IMR-90 (cell line): ENCODE measurements at regions not wholly inside any gene's neighbourhood (a gene's known extent, or its start where the extent isn't known, plus 50 kb on each side); places are given as distances from the start of the nearest gene placed in this dataset.

ENCODE experiments used
- ATAC-seq: fragments of 200-7000 bp; cut with Tn5 transposase; 2 replicates; pipeline ENCODE4 v1.9.1; 2020; ENCODE audit warnings: low read depth, mild to moderate bottlenecking, moderate library complexity
- BruUV-seq: library from RNA; stranded (reverse); fragments of 400-500 nt; replicated peaks from 2 replicates; lab custom pipeline; 2021; lab: Mats Ljungman, UMichigan
- CTCF ChIA-PET: fragments of 300-600 bp; formaldehyde crosslinking; extraction: SDS; loops from one replicate; lab custom pipeline; 2021; ENCODE audit warnings: antibody characterized with exemption; lab: Yijun Ruan, JAX
- POLR2A ChIA-PET: fragments of 300-600 bp; sonication (Branson Sonifier 250); formaldehyde crosslinking; loops from one replicate; lab custom pipeline; 2022; ENCODE audit warnings: antibody characterized with exemption; ENCODE audit not compliant: unreplicated experiment; lab: Charles Lee
- DNase-seq: peaks from one replicate; pipeline ENCODE4 v3.0.0; 2013
- H2AFZ ChIP-seq: replicated peaks from 2 replicates; pipeline ENCODE3; 2013; ENCODE audit warnings: low read length, mild to moderate bottlenecking; ENCODE audit not compliant: poor library complexity
- H2AK5ac ChIP-seq: 2 replicates; pipeline ENCODE4 v1.6.1; 2013; ENCODE audit warnings: low read depth, low read length, inconsistent platforms
- H2AK9ac ChIP-seq: replicated peaks from 2 replicates; pipeline ENCODE3; 2013; ENCODE audit warnings: mild to moderate bottlenecking, low read depth, low read length, moderate library complexity; ENCODE audit not compliant: poor library complexity
- H2BK120ac ChIP-seq: 2 replicates; pipeline ENCODE4 v1.6.1; 2013; ENCODE audit warnings: low read depth, low read length, inconsistent platforms
- H2BK15ac ChIP-seq: 3 replicates; pipeline ENCODE4 v1.6.1; 2013; ENCODE audit warnings: low read depth, low read length, inconsistent platforms
- H2BK20ac ChIP-seq: 2 replicates; pipeline ENCODE4 v1.6.1; 2013; ENCODE audit warnings: low read depth, mild to moderate bottlenecking, inconsistent platforms, low read length, moderate library complexity
- H2BK5ac ChIP-seq: 2 replicates; pipeline ENCODE4 v1.6.1; 2013; ENCODE audit warnings: mild to moderate bottlenecking, low read depth, low read length, inconsistent platforms; ENCODE audit not compliant: poor library complexity, severe bottlenecking
- H3K14ac ChIP-seq: replicated peaks from 2 replicates; pipeline ENCODE4 v1.6.1; 2013; ENCODE audit warnings: low read depth, low read length, inconsistent platforms
- H3K18ac ChIP-seq: 2 replicates; pipeline ENCODE4 v1.6.1; 2013; ENCODE audit warnings: low read depth, low read length, control low read depth
- H3K23ac ChIP-seq: 2 replicates; pipeline ENCODE4 v1.6.1; 2013; ENCODE audit warnings: low read depth, low read length, inconsistent platforms
- H3K27ac ChIP-seq: 2 replicates; pipeline ENCODE4 v1.5.1; 2013; ENCODE audit warnings: mild to moderate bottlenecking, control low read depth, low read length; ENCODE audit not compliant: insufficient read depth
- H3K27me3 ChIP-seq: 2 replicates; pipeline ENCODE4 v1.6.1; 2013; ENCODE audit warnings: low read length; ENCODE audit not compliant: control insufficient read depth, insufficient read depth
- H3K36me3 ChIP-seq: 2 replicates; pipeline ENCODE4 v1.6.1; 2013; ENCODE audit warnings: low read length, mixed read lengths; ENCODE audit not compliant: control insufficient read depth, insufficient read depth
- H3K4ac ChIP-seq: 2 replicates; pipeline ENCODE4 v1.6.1; 2013; ENCODE audit warnings: low read depth, low read length, inconsistent platforms
- H3K4me1 ChIP-seq: 2 replicates; pipeline ENCODE4 v1.6.1; 2013; ENCODE audit warnings: low read length, mixed read lengths; ENCODE audit not compliant: control insufficient read depth, insufficient read depth
- H3K4me2 ChIP-seq: 2 replicates; pipeline ENCODE4 v1.6.1; 2013; ENCODE audit warnings: low read depth, mild to moderate bottlenecking, control low read depth, low read length, moderate library complexity
- H3K4me3 ChIP-seq: 2 replicates; pipeline ENCODE4 v1.5.1; 2013; ENCODE audit warnings: low read depth, mild to moderate bottlenecking, control low read depth, low read length, moderate library complexity; ENCODE audit not compliant: insufficient read depth
- H3K56ac ChIP-seq: 2 replicates; pipeline ENCODE4 v1.6.1; 2013; ENCODE audit warnings: low read length, inconsistent platforms; ENCODE audit not compliant: insufficient read depth; ENCODE audit errors: extremely low read depth
- H3K79me1 ChIP-seq, 2 experiments: 2 replicates each; pipeline ENCODE4 v1.6.1; 2013; ENCODE audit warnings: low read length in 2 of 2, inconsistent platforms in 1 of 2, low read depth in 1 of 2
- H3K9ac ChIP-seq: 2 replicates; pipeline ENCODE4 v1.6.1; 2013; ENCODE audit warnings: low read depth, low read length, control low read depth
- H3K9me1 ChIP-seq: 2 replicates; pipeline ENCODE4 v1.6.1; 2013; ENCODE audit warnings: low read length, inconsistent platforms; ENCODE audit not compliant: insufficient read depth
- H3K9me3 ChIP-seq: 2 replicates; pipeline ENCODE4 v1.6.1; 2013; ENCODE audit warnings: low read length; ENCODE audit not compliant: control insufficient read depth, insufficient read depth
- H4K20me1 ChIP-seq: 2 replicates; pipeline ENCODE4 v1.6.1; 2013; ENCODE audit warnings: low read length, inconsistent platforms; ENCODE audit not compliant: insufficient read depth
- H4K5ac ChIP-seq: 2 replicates; pipeline ENCODE4 v1.6.1; 2013; ENCODE audit warnings: mild to moderate bottlenecking, low read depth, low read length, control low read depth
- H4K8ac ChIP-seq, 2 experiments: 2 replicates each; pipeline ENCODE4 v1.6.1; 2013; ENCODE audit warnings: low read depth in 2 of 2, low read length in 2 of 2, control low read depth in 1 of 2, inconsistent platforms in 1 of 2
- H4K91ac ChIP-seq: 2 replicates; pipeline ENCODE4 v1.6.1; 2013; ENCODE audit warnings: low read depth, low read length, inconsistent platforms; ENCODE audit not compliant: insufficient read depth
- CEBPB ChIP-seq: IDR thresholded peaks from 2 replicates; pipeline ENCODE4 v1.6.1; 2012; ENCODE audit warnings: low read depth, low read length, improper control_type of control experiment
- POLR2A ChIP-seq: IDR thresholded peaks from 2 replicates; pipeline ENCODE4 v1.6.1; 2012; ENCODE audit warnings: mild to moderate bottlenecking, low read depth, low read length
- RCOR1 ChIP-seq: IDR thresholded peaks from 2 replicates; pipeline ENCODE4 v1.6.1; 2012; ENCODE audit warnings: mild to moderate bottlenecking, low read length, improper control_type of control experiment; ENCODE audit not compliant: insufficient replicate concordance
- RFX5 ChIP-seq: IDR thresholded peaks from 2 replicates; pipeline ENCODE4 v1.8.0; 2012; ENCODE audit warnings: low read depth, mild to moderate bottlenecking, low read length, moderate library complexity
- WGBS, 2 experiments: methylation state at CpG; one replicate each; pipeline versions ENCODE4 v1.1.5 to v1.1.7; 2013; ENCODE audit warnings: missing lambda C conversion rate in 2 of 2; ENCODE audit not compliant: insufficient read length in 1 of 2; ENCODE audit errors: extremely low coverage in 2 of 2; 5-methylcytosine and 5-hydroxymethylcytosine counted together
- dilution Hi-C: fragments of 300-500 bp; cut with HindIII; formaldehyde crosslinking; loops from one replicate; pipeline ENCODE4 v1.14.3; 2018; ENCODE audit warnings: low sequenced_read_pairs; ENCODE audit not compliant: unreplicated experiment
- in situ Hi-C: fragments of 300-500 bp; cut with MboI; formaldehyde crosslinking; loops from 3 replicates; pipeline ENCODE4 v1.14.3; 2019; ENCODE audit warnings: low sequenced_read_pairs, inconsistent platforms, mixed read lengths
- intact Hi-C: fragments of 100-400 bp; cut with micrococcal nuclease; formaldehyde crosslinking; loops from 2 replicates; pipeline ENCODE4 v1.10.0; 2022

DNA sequence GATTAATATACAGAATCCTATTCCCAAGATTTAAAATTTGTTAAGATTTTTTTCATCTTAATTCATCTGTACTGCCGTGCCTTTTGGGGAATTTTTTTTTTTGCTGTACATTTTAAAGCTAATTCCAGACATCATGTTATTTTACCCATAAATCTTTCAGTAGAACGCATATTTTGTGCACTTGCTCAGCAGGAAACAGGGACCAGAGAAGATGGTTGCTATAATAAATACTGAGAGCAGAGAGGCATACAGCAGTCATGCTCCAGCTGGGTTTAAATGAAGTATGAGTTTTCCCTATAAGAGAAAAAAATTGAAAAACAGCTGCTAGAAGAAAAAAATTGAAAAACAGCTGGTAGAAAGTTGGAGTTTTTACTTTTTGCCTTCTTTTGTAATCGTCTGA, 196.9 kb upstream of the PUM3 start:
- no TSS peak for BruUV-seq
- intact Hi-C loops: no loop called here

More for the DNA sequence above, 196.9 kb upstream of the PUM3 start:
- H3K27me3 ChIP-seq: no peaks in the 10 kb centered on the region
- H3K23ac ChIP-seq: no peak overlapping the region
- no peaks in the 10 kb centered on the region for H3K79me1 ChIP-seq
- no peak overlapping the region for H3K14ac ChIP-seq
- no peak overlapping the region for H2BK15ac ChIP-seq
- H3K4me2 ChIP-seq: no peak overlapping the region
- no peak overlapping the region for H4K5ac ChIP-seq
- no peak overlapping the region for H3K27ac ChIP-seq
- DNase-seq (no peak), ATAC-seq (no peak)
- no CpG with 5 or more reads among the region's 3 CpGs for WGBS, 2 experiments
- no peak overlapping the region for H2BK5ac ChIP-seq
- no peaks in the 10 kb centered on the region for H3K9me3 ChIP-seq
- H2AK9ac ChIP-seq: no peak overlapping the region
- H3K9me1 ChIP-seq: no peaks in the 10 kb centered on the region
- H3K36me3 ChIP-seq: no peaks in the 10 kb centered on the region
- ChIA-PET CTCF (no interaction called here), POLR2A (interaction anchor here (0.6 kb wide), 1 partner anchor 403 kb away, joined by 6 read pairs; no protein-coding TSS in a partner anchor)
- H2BK120ac ChIP-seq: no peak overlapping the region
- no peak overlapping the region for H3K4ac ChIP-seq
- H3K56ac ChIP-seq: no peak overlapping the region
- in situ Hi-C loops: no loop called here
- H4K91ac ChIP-seq: no peak overlapping the region
- no peaks in the 10 kb centered on the region for H4K20me1 ChIP-seq
- no peak overlapping the region for H3K18ac ChIP-seq
- dilution Hi-C loops: no loop called here
- no peak overlapping the region for H2AFZ ChIP-seq
- H4K8ac ChIP-seq: no peak overlapping the region
- no peak overlapping the region for H3K4me3 ChIP-seq
- no peak overlapping the region for H2AK5ac ChIP-seq
- no peak overlapping the region for H2BK20ac ChIP-seq
- no peak overlapping the region for H3K9ac ChIP-seq
- H3K4me1 ChIP-seq: no peaks in the 10 kb centered on the region
- TF ChIP-seq RFX5 (no peak), CEBPB (no peak), RCOR1 (no peak), POLR2A (no peak)
